Thyroid gland (tissue), 4 donors: ENCODE measurements at regions not wholly inside any gene's neighbourhood (a gene's known extent, or its start where the extent isn't known, plus 50 kb on each side); places are given as distances from the start of the nearest gene placed in this dataset.

Experiments
- POLR2A ChIP-seq, 2 donors: fragments of 450-650 bp; IDR thresholded peaks; one replicate each; pipeline ENCODE4 v1.6.1; 2017; ENCODE audit warnings: antibody characterized with exemption in 2 of 2, mild to moderate bottlenecking in 2 of 2, moderate library complexity in 1 of 2
- TF ChIP-seq, protein P1 (sequence below), 6 experiments: fragments of 200-600 bp in 3 of 6; fragments of 450-650 bp in 3 of 6; sonication (generic) in 3 of 6; IDR thresholded peaks; one replicate each; pipeline ENCODE4 v1.5.1; 2016 to 2019; ENCODE audit warnings: antibody characterized with exemption in 6 of 6, mild to moderate bottlenecking in 2 of 6, inconsistent platforms in 1 of 6, moderate library complexity in 1 of 6

- TF ChIP-seq, protein P1, sequence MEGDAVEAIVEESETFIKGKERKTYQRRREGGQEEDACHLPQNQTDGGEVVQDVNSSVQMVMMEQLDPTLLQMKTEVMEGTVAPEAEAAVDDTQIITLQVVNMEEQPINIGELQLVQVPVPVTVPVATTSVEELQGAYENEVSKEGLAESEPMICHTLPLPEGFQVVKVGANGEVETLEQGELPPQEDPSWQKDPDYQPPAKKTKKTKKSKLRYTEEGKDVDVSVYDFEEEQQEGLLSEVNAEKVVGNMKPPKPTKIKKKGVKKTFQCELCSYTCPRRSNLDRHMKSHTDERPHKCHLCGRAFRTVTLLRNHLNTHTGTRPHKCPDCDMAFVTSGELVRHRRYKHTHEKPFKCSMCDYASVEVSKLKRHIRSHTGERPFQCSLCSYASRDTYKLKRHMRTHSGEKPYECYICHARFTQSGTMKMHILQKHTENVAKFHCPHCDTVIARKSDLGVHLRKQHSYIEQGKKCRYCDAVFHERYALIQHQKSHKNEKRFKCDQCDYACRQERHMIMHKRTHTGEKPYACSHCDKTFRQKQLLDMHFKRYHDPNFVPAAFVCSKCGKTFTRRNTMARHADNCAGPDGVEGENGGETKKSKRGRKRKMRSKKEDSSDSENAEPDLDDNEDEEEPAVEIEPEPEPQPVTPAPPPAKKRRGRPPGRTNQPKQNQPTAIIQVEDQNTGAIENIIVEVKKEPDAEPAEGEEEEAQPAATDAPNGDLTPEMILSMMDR (IDR thresholded peaks at IDR 0.05): no peak
- TF ChIP-seq POLR2A (IDR thresholded peaks at IDR 0.05): no peak
Measured at GRCh38 chr2:57386305-57386704, 660.3 kb upstream of the VRK2 start.
